Neural cell (in vitro differentiated cells): ENCODE measurements at regions not wholly inside any gene's neighbourhood (a gene's known extent, or its start where the extent isn't known, plus 50 kb on each side); places are given as distances from the start of the nearest gene placed in this dataset.

Experiments used
- H2AFZ ChIP-seq: fragments of 200-600, 300-800 bp; sonication (generic), shearing (Covaris generic); 2 replicates; pipeline ENCODE4 v1.6.0; 2014; ENCODE audit warnings: low read depth, mild to moderate bottlenecking, antibody characterized with exemption, low read length, moderate library complexity
- H3F3A ChIP-seq: fragments of 200-600 bp; shearing (Covaris generic); 2 replicates; pipeline ENCODE4 v1.6.1; 2016; ENCODE audit warnings: mild to moderate bottlenecking, moderate library complexity, mixed read lengths, antibody characterized with exemption, low read length; ENCODE audit not compliant: insufficient read depth, poor library complexity, severe bottlenecking
- H3K27ac ChIP-seq: fragments of 200-600, 300-800 bp; sonication (generic), shearing (Covaris generic); 2 replicates; pipeline ENCODE4 v1.5.1; 2014; ENCODE audit warnings: mild to moderate bottlenecking, low read length, moderate library complexity
- H3K27me3 ChIP-seq: fragments of 300-800, 200-600 bp; sonication (generic), shearing (Covaris generic); 2 replicates; pipeline ENCODE4 v1.6.0; 2014; ENCODE audit warnings: mild to moderate bottlenecking, low read depth, low read length, moderate library complexity; ENCODE audit not compliant: insufficient read depth
- H3K36me3 ChIP-seq: fragments of 300-800, 200-600 bp; sonication (generic), shearing (Covaris generic); 2 replicates; pipeline ENCODE4 v1.5.1; 2014; ENCODE audit warnings: mild to moderate bottlenecking, antibody characterized with exemption, low read length, moderate library complexity; ENCODE audit not compliant: insufficient read depth
- H3K4me2 ChIP-seq: fragments of 300-800, 200-600 bp; sonication (generic), shearing (Covaris generic); 2 replicates; pipeline ENCODE4 v1.6.0; 2014; ENCODE audit warnings: mild to moderate bottlenecking, low read length
- H3K4me3 ChIP-seq: fragments of 300-800, 200-600 bp; sonication (generic), shearing (Covaris generic); 2 replicates; pipeline ENCODE4 v1.5.1; 2014; ENCODE audit warnings: mild to moderate bottlenecking, low read length, moderate library complexity
- H3K79me2 ChIP-seq: fragments of 200-600 bp; shearing (Covaris generic); replicated peaks from 2 replicates; pipeline ENCODE4 v1.6.0; 2014; ENCODE audit warnings: mild to moderate bottlenecking, low read length, moderate library complexity; ENCODE audit not compliant: insufficient read depth
- H3K9ac ChIP-seq: fragments of 300-800, 200-600 bp; sonication (generic), shearing (Covaris generic); 2 replicates; pipeline ENCODE4 v1.6.1; 2016; ENCODE audit warnings: mild to moderate bottlenecking, low read length, mixed read lengths
- H3K9me2 ChIP-seq: fragments of 200-600 bp; shearing (Covaris generic); 2 replicates; pipeline ENCODE4 v1.6.1; 2016; ENCODE audit warnings: mild to moderate bottlenecking, low read length, mixed read lengths; ENCODE audit not compliant: insufficient read depth
- H3K9me3 ChIP-seq: fragments of 200-600, 300-800 bp; sonication (generic), shearing (Covaris generic); 2 replicates; pipeline ENCODE4 v1.6.1; 2016; ENCODE audit warnings: mild to moderate bottlenecking, mixed run types, low read length, moderate library complexity, mixed read lengths
- H4K20me1 ChIP-seq: fragments of 200-600 bp; shearing (Covaris generic); 2 replicates; pipeline ENCODE4 v1.6.1; 2016; ENCODE audit warnings: mild to moderate bottlenecking, mixed run types; ENCODE audit not compliant: insufficient read depth
- EP300 ChIP-seq: fragments of 450-650 bp; conservative IDR thresholded peaks from 2 replicates; pipeline ENCODE4 v1.6.1; 2014; ENCODE audit warnings: antibody characterized with exemption, mild to moderate bottlenecking, moderate library complexity; ENCODE audit not compliant: poor library complexity, severe bottlenecking
- EZH2 ChIP-seq: fragments of 200-600, 300-800 bp; shearing (Covaris generic), sonication (generic); IDR thresholded peaks from 2 replicates; pipeline ENCODE4 v1.6.1; 2014; ENCODE audit warnings: antibody characterized with exemption, low read length, borderline replicate concordance, mild to moderate bottlenecking; ENCODE audit not compliant: insufficient read depth, poor library complexity, severe bottlenecking
- MXI1 ChIP-seq: fragments of 450-650 bp; conservative IDR thresholded peaks from 2 replicates; pipeline ENCODE4 v1.6.1; 2014; ENCODE audit warnings: antibody characterized with exemption, mild to moderate bottlenecking; ENCODE audit not compliant: poor library complexity, severe bottlenecking
- POLR2AphosphoS5 ChIP-seq: IDR thresholded peaks from 2 replicates; pipeline ENCODE4 v1.6.1; 2012
- RAD21 ChIP-seq: fragments of 450-650 bp; conservative IDR thresholded peaks from 2 replicates; pipeline ENCODE4 v1.6.1; 2014; ENCODE audit warnings: antibody characterized with exemption, mild to moderate bottlenecking, moderate library complexity
- SMC3 ChIP-seq: fragments of 450-650 bp; conservative IDR thresholded peaks from 2 replicates; pipeline ENCODE4 v1.6.1; 2014; ENCODE audit warnings: antibody characterized with exemption, mild to moderate bottlenecking, moderate library complexity; ENCODE audit not compliant: poor library complexity
- TAF1 ChIP-seq: IDR thresholded peaks from 2 replicates; pipeline ENCODE4 v1.6.1; 2012; ENCODE audit warnings: low read depth
- TF ChIP-seq, protein P1 (sequence below): fragments of 450-650 bp; IDR thresholded peaks from 2 replicates; pipeline ENCODE4 v1.5.1; 2014; ENCODE audit warnings: antibody characterized with exemption, mild to moderate bottlenecking, moderate library complexity; ENCODE audit not compliant: poor library complexity, severe bottlenecking
- TF ChIP-seq, protein P2 (sequence below): IDR thresholded peaks from 2 replicates; pipeline ENCODE4 v1.6.1; 2012; ENCODE audit warnings: borderline replicate concordance

DNA sequence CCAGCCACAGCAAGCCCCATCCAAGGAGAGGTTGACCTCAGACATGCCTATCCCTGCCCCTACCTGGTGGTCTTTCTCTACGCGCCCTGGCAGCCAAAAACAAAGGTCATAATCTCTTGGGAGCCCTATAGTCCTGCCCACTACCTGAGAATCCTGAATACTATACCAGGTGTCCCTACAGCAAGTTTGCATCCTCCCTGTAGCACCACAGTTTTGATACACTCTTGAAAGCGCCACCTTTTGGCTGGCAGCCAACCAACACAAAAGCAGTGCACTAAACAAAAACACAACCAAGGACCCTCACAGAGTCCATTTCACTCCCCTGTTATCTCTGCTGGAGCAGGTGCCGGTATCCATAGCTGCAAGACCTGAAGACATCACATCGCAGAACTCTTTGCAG is 523.8 kb upstream of the CPEB2 start:
- Histone ChIP-seq H3K27ac (no peak overlapping the region), H3F3A (no peaks in the 10 kb centered on the region), H3K9me2 (no peaks in the 10 kb centered on the region), H3K4me2 (no peak overlapping the region), H3K9ac (no peak overlapping the region), H2AFZ (no peak overlapping the region), H3K9me3 (no peaks in the 10 kb centered on the region), H3K79me2 (no peaks in the 10 kb centered on the region), H4K20me1 (no peaks in the 10 kb centered on the region), H3K27me3 (no peaks in the 10 kb centered on the region), H3K4me3 (no peak overlapping the region), H3K36me3 (no peaks in the 10 kb centered on the region)
- no peak for TF ChIP-seq EP300
- TF ChIP-seq MXI1, result no peak
- no peak for TF ChIP-seq POLR2AphosphoS5
- TF ChIP-seq, protein P1, sequence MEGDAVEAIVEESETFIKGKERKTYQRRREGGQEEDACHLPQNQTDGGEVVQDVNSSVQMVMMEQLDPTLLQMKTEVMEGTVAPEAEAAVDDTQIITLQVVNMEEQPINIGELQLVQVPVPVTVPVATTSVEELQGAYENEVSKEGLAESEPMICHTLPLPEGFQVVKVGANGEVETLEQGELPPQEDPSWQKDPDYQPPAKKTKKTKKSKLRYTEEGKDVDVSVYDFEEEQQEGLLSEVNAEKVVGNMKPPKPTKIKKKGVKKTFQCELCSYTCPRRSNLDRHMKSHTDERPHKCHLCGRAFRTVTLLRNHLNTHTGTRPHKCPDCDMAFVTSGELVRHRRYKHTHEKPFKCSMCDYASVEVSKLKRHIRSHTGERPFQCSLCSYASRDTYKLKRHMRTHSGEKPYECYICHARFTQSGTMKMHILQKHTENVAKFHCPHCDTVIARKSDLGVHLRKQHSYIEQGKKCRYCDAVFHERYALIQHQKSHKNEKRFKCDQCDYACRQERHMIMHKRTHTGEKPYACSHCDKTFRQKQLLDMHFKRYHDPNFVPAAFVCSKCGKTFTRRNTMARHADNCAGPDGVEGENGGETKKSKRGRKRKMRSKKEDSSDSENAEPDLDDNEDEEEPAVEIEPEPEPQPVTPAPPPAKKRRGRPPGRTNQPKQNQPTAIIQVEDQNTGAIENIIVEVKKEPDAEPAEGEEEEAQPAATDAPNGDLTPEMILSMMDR, result no peak
- TF ChIP-seq SMC3, result no peak
- TF ChIP-seq, protein P2, sequence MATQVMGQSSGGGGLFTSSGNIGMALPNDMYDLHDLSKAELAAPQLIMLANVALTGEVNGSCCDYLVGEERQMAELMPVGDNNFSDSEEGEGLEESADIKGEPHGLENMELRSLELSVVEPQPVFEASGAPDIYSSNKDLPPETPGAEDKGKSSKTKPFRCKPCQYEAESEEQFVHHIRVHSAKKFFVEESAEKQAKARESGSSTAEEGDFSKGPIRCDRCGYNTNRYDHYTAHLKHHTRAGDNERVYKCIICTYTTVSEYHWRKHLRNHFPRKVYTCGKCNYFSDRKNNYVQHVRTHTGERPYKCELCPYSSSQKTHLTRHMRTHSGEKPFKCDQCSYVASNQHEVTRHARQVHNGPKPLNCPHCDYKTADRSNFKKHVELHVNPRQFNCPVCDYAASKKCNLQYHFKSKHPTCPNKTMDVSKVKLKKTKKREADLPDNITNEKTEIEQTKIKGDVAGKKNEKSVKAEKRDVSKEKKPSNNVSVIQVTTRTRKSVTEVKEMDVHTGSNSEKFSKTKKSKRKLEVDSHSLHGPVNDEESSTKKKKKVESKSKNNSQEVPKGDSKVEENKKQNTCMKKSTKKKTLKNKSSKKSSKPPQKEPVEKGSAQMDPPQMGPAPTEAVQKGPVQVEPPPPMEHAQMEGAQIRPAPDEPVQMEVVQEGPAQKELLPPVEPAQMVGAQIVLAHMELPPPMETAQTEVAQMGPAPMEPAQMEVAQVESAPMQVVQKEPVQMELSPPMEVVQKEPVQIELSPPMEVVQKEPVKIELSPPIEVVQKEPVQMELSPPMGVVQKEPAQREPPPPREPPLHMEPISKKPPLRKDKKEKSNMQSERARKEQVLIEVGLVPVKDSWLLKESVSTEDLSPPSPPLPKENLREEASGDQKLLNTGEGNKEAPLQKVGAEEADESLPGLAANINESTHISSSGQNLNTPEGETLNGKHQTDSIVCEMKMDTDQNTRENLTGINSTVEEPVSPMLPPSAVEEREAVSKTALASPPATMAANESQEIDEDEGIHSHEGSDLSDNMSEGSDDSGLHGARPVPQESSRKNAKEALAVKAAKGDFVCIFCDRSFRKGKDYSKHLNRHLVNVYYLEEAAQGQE, result no peak
- TF ChIP-seq EZH2, result no peak
- TF ChIP-seq RAD21, result no peak
- no peak for TF ChIP-seq TAF1

DNA sequence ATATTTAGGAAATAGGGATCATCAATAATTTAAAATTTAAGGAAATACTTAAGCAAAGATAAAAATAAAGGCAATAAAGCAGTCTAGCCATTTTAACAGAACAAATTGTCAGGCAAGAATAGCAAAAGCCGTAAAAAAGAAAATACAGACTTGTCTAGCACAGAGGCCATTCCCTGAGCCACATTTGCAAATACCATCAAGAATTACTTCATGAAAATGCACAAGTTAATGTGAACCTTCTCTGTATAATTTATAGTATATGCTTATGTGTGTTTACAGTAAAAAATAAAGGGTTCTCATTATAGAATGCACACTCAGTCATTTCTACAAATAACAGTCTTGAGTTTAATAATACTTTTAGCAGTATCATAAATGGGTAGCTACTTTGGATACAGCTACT is 505.9 kb upstream of the CPEB2 start:
- H3K4me2 ChIP-seq, result no peak overlapping the region
- no peaks in the 10 kb centered on the region for H3K9me3 ChIP-seq
- H3K36me3 ChIP-seq, result no peaks in the 10 kb centered on the region
- no peaks in the 10 kb centered on the region for H3K27me3 ChIP-seq
- H3K9me2 ChIP-seq, result no peaks in the 10 kb centered on the region
- no peak overlapping the region for H2AFZ ChIP-seq
- no peak overlapping the region for H3K4me3 ChIP-seq
- no peaks in the 10 kb centered on the region for H3F3A ChIP-seq
- no peak overlapping the region for H3K9ac ChIP-seq
- no peaks in the 10 kb centered on the region for H3K79me2 ChIP-seq
- TF ChIP-seq, protein P1, result no peak
- TF ChIP-seq POLR2AphosphoS5 (no peak), RAD21 (no peak)
- H3K27ac ChIP-seq, result no peak overlapping the region
- H4K20me1 ChIP-seq, result no peaks in the 10 kb centered on the region
